ENCODE measurements at regions not wholly inside any gene's neighbourhood (a gene's known extent, or its start where the extent isn't known, plus 50 kb on each side); places are given as distances from the start of the nearest gene placed in this dataset.

GRCh38 chr18:65278939-65279667 lies 471.7 kb upstream of the CDH7 start:
- no peaks in the 10 kb centered on the region for H3K36me3 Mint-ChIP-seq
- H3K27me3 Mint-ChIP-seq, result no peaks in the 10 kb centered on the region
- no peaks in the 10 kb centered on the region for H3K4me1 Mint-ChIP-seq
- ATAC-seq (ENCODE audit: low read depth) (no peak), DNase-seq (ENCODE audit: low spot score in 2 of 2) (no peak)
- H3K9me3 Mint-ChIP-seq, result no peaks in the 10 kb centered on the region
- H3K4me3 Mint-ChIP-seq, result no peak overlapping the region
- no peak overlapping the region for H3K27ac Mint-ChIP-seq

- no peak for ATAC-seq (ENCODE audit: low read depth)
These were observed 481.4 kb upstream of the CDH7 start for GRCh38 chr18:65269375-65269774.

GRCh38 chr18:65265761-65266160 lies 485.1 kb upstream of the CDH7 start:
- no peak overlapping the region for H3K27ac Mint-ChIP-seq
- DNase-seq (ENCODE audit: low spot score in 2 of 2), result no peak
- H3K9me3 Mint-ChIP-seq, result no peaks in the 10 kb centered on the region
- no peaks in the 10 kb centered on the region for H3K27me3 Mint-ChIP-seq
- no peaks in the 10 kb centered on the region for H3K4me1 Mint-ChIP-seq
- ATAC-seq (ENCODE audit: low read depth), result no peak
- no peak overlapping the region for H3K4me3 Mint-ChIP-seq
- no peaks in the 10 kb centered on the region for H3K36me3 Mint-ChIP-seq

More at GRCh38 chr18:65269375-65269774, 481.4 kb upstream of the CDH7 start:
- H3K4me1 Mint-ChIP-seq, result no peaks in the 10 kb centered on the region
- H3K36me3 Mint-ChIP-seq, result no peaks in the 10 kb centered on the region
- peaks cover 1% of the 10 kb centered on the region for H3K9me3 Mint-ChIP-seq
- no peak for DNase-seq (ENCODE audit: low spot score in 2 of 2)
- H3K27ac Mint-ChIP-seq, result no peak overlapping the region
- H3K4me3 Mint-ChIP-seq, result no peak overlapping the region
- H3K27me3 Mint-ChIP-seq, result no peaks in the 10 kb centered on the region

GRCh38 chr18:65260030-65260429 lies 490.8 kb upstream of the CDH7 start:
- Mint-ChIP-seq H3K4me1 (no peaks in the 10 kb centered on the region), H3K27ac (no peak overlapping the region), H3K36me3 (no peaks in the 10 kb centered on the region), H3K4me3 (no peak overlapping the region), H3K9me3 (no peaks in the 10 kb centered on the region), H3K27me3 (no peaks in the 10 kb centered on the region)
- ATAC-seq (ENCODE audit: low read depth) (no peak), DNase-seq (ENCODE audit: low spot score in 2 of 2) (no peak)

GRCh38 chr18:65259403-65259802 lies 491.4 kb upstream of the CDH7 start:
- H3K27ac Mint-ChIP-seq, result no peak overlapping the region
- H3K27me3 Mint-ChIP-seq, result no peaks in the 10 kb centered on the region
- ATAC-seq (ENCODE audit: low read depth), result no peak
- no peaks in the 10 kb centered on the region for H3K4me1 Mint-ChIP-seq
- no peak for DNase-seq (ENCODE audit: low spot score in 2 of 2)
- no peaks in the 10 kb centered on the region for H3K36me3 Mint-ChIP-seq
- H3K4me3 Mint-ChIP-seq, result no peak overlapping the region
- no peaks in the 10 kb centered on the region for H3K9me3 Mint-ChIP-seq

- H3K36me3 Mint-ChIP-seq, result no peaks in the 10 kb centered on the region
- H3K4me3 Mint-ChIP-seq, result no peak overlapping the region
- no peaks in the 10 kb centered on the region for H3K9me3 Mint-ChIP-seq
- ATAC-seq (ENCODE audit: low read depth), result no peak
- no peaks in the 10 kb centered on the region for H3K4me1 Mint-ChIP-seq
- no peaks in the 10 kb centered on the region for H3K27me3 Mint-ChIP-seq
- DNase-seq (ENCODE audit: low spot score in 2 of 2), result no peak
- no peak overlapping the region for H3K27ac Mint-ChIP-seq
These were observed 493.7 kb upstream of the CDH7 start for GRCh38 chr18:65257149-65257548.

- no peaks in the 10 kb centered on the region for H3K27me3 Mint-ChIP-seq
- no peak overlapping the region for H3K27ac Mint-ChIP-seq
- DNase-seq (ENCODE audit: low spot score in 2 of 2), result no peak
- H3K4me1 Mint-ChIP-seq, result no peaks in the 10 kb centered on the region
- H3K4me3 Mint-ChIP-seq, result no peak overlapping the region
- no peaks in the 10 kb centered on the region for H3K9me3 Mint-ChIP-seq
- H3K36me3 Mint-ChIP-seq, result no peaks in the 10 kb centered on the region
- no peak for ATAC-seq (ENCODE audit: low read depth)
These were observed 495.4 kb upstream of the CDH7 start for GRCh38 chr18:65255417-65255816.

GRCh38 chr18:65239787-65240186 lies 511.0 kb upstream of the CDH7 start:
- Mint-ChIP-seq H3K27ac (no peak overlapping the region), H3K27me3 (no peaks in the 10 kb centered on the region), H3K9me3 (no peaks in the 10 kb centered on the region), H3K4me1 (no peaks in the 10 kb centered on the region), H3K4me3 (no peak overlapping the region), H3K36me3 (no peaks in the 10 kb centered on the region)
- DNase-seq (ENCODE audit: low spot score in 2 of 2) (no peak), ATAC-seq (ENCODE audit: low read depth) (no peak)

GRCh38 chr18:65235966-65236624 lies 514.7 kb upstream of the CDH7 start:
- ATAC-seq (ENCODE audit: low read depth) (no peak), DNase-seq (ENCODE audit: low spot score in 2 of 2) (no peak)
- no peaks in the 10 kb centered on the region for H3K27me3 Mint-ChIP-seq
- H3K9me3 Mint-ChIP-seq, result no peaks in the 10 kb centered on the region
- no peaks in the 10 kb centered on the region for H3K4me1 Mint-ChIP-seq
- no peak overlapping the region for H3K27ac Mint-ChIP-seq
- no peak overlapping the region for H3K4me3 Mint-ChIP-seq
- H3K36me3 Mint-ChIP-seq, result no peaks in the 10 kb centered on the region

- Mint-ChIP-seq H3K4me1 (no peaks in the 10 kb centered on the region), H3K27me3 (no peaks in the 10 kb centered on the region), H3K4me3 (no peak overlapping the region), H3K27ac (no peak overlapping the region), H3K36me3 (no peaks in the 10 kb centered on the region), H3K9me3 (peaks cover 2% of the 10 kb centered on the region)
- ATAC-seq (ENCODE audit: low read depth) (no peak), DNase-seq (ENCODE audit: low spot score in 2 of 2) (no peak)
These were observed 520.5 kb upstream of the CDH7 start for GRCh38 chr18:65230311-65230710.

- Mint-ChIP-seq H3K4me1 (no peaks in the 10 kb centered on the region), H3K27me3 (no peaks in the 10 kb centered on the region), H3K36me3 (no peaks in the 10 kb centered on the region), H3K4me3 (no peak overlapping the region), H3K9me3 (peaks cover 2% of the 10 kb centered on the region), H3K27ac (no peak overlapping the region)
- DNase-seq (ENCODE audit: low spot score in 2 of 2), result no peak
- no peak for ATAC-seq (ENCODE audit: low read depth)
These were observed 522.8 kb upstream of the CDH7 start for GRCh38 chr18:65227970-65228369.

GRCh38 chr18:65221736-65222135 lies 529.1 kb upstream of the CDH7 start:
- DNase-seq (ENCODE audit: low spot score in 2 of 2), result no peak
- ATAC-seq (ENCODE audit: low read depth), result no peak
- no peak overlapping the region for H3K4me3 Mint-ChIP-seq

GRCh38 chr18:65221115-65221514 lies 529.7 kb upstream of the CDH7 start:
- ATAC-seq (ENCODE audit: low read depth) (no peak), DNase-seq (ENCODE audit: low spot score in 2 of 2) (no peak)
- Mint-ChIP-seq H3K4me1 (no peaks in the 10 kb centered on the region), H3K27ac (no peak overlapping the region), H3K36me3 (no peaks in the 10 kb centered on the region), H3K4me3 (no peak overlapping the region), H3K27me3 (no peaks in the 10 kb centered on the region), H3K9me3 (peaks cover 2% of the 10 kb centered on the region)

More at GRCh38 chr18:65221736-65222135, 529.1 kb upstream of the CDH7 start:
- Mint-ChIP-seq H3K27ac (no peak overlapping the region), H3K36me3 (no peaks in the 10 kb centered on the region), H3K9me3 (peaks cover 4% of the 10 kb centered on the region), H3K4me1 (no peaks in the 10 kb centered on the region), H3K27me3 (no peaks in the 10 kb centered on the region)

- Mint-ChIP-seq H3K36me3 (no peaks in the 10 kb centered on the region), H3K27me3 (no peaks in the 10 kb centered on the region)
These were observed 534.8 kb upstream of the CDH7 start for GRCh38 chr18:65215865-65216466.

More at GRCh38 chr18:65215865-65216466, 534.8 kb upstream of the CDH7 start:
- H3K9me3 Mint-ChIP-seq, result peaks cover 2% of the 10 kb centered on the region
- no peak overlapping the region for H3K4me3 Mint-ChIP-seq
- ATAC-seq (ENCODE audit: low read depth) (no peak), DNase-seq (ENCODE audit: low spot score in 2 of 2) (no peak)
- no peaks in the 10 kb centered on the region for H3K4me1 Mint-ChIP-seq
- no peak overlapping the region for H3K27ac Mint-ChIP-seq
